Neural cell (in vitro differentiated cells): ENCODE measurements at regions not wholly inside any gene's neighbourhood (a gene's known extent, or its start where the extent isn't known, plus 50 kb on each side); places are given as distances from the start of the nearest gene placed in this dataset.

Experiments used
- CTCF ChIP-seq: fragments of 450-650 bp; IDR thresholded peaks from 2 replicates; pipeline ENCODE4 v1.5.1; 2014; ENCODE audit warnings: antibody characterized with exemption, mild to moderate bottlenecking, moderate library complexity; ENCODE audit not compliant: poor library complexity, severe bottlenecking
- EP300 ChIP-seq: fragments of 450-650 bp; conservative IDR thresholded peaks from 2 replicates; pipeline ENCODE4 v1.6.1; 2014; ENCODE audit warnings: antibody characterized with exemption, mild to moderate bottlenecking, moderate library complexity; ENCODE audit not compliant: poor library complexity, severe bottlenecking
- EZH2 ChIP-seq: fragments of 200-600, 300-800 bp; shearing (Covaris generic), sonication (generic); IDR thresholded peaks from 2 replicates; pipeline ENCODE4 v1.6.1; 2014; ENCODE audit warnings: antibody characterized with exemption, low read length, borderline replicate concordance, mild to moderate bottlenecking; ENCODE audit not compliant: insufficient read depth, poor library complexity, severe bottlenecking
- MXI1 ChIP-seq: fragments of 450-650 bp; conservative IDR thresholded peaks from 2 replicates; pipeline ENCODE4 v1.6.1; 2014; ENCODE audit warnings: antibody characterized with exemption, mild to moderate bottlenecking; ENCODE audit not compliant: poor library complexity, severe bottlenecking
- POLR2AphosphoS5 ChIP-seq: IDR thresholded peaks from 2 replicates; pipeline ENCODE4 v1.6.1; 2012
- RAD21 ChIP-seq: fragments of 450-650 bp; conservative IDR thresholded peaks from 2 replicates; pipeline ENCODE4 v1.6.1; 2014; ENCODE audit warnings: antibody characterized with exemption, mild to moderate bottlenecking, moderate library complexity
- SMC3 ChIP-seq: fragments of 450-650 bp; conservative IDR thresholded peaks from 2 replicates; pipeline ENCODE4 v1.6.1; 2014; ENCODE audit warnings: antibody characterized with exemption, mild to moderate bottlenecking, moderate library complexity; ENCODE audit not compliant: poor library complexity

GRCh38 chr21:16534408-16535101, 804.8 kb downstream of the USP25 start:
- TF ChIP-seq CTCF (no peak), RAD21 (no peak), EZH2 (no peak), EP300 (no peak), SMC3 (no peak), POLR2AphosphoS5 (no peak), MXI1 (no peak)
